ENCODE measurements at regions not wholly inside any gene's neighbourhood (a gene's known extent, or its start where the extent isn't known, plus 50 kb on each side); places are given as distances from the start of the nearest gene placed in this dataset.

DNA sequence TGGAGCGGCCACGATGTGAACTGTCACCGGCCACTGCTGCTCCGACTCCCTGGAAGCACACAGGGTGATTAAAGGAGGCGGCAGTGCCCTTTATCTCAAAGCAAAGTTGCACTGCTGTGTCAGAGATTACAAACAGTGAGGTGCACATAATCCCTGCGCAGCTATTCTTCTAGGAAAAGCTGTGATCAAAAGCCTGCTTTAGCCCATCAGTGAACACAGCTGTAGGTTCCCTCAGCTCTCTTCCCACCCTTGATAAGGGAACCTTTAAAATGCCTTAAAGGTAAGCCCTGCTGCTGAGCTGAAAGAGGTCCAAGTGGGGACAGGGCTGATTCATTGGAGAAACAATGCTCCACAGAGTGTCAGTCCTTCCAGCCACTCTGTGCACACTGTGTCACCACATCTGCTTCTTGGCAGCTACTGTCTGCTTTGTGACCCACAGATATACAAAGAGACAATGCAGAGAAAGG is 127.6 kb downstream of the EIF4E start:
- TF ChIP-seq ZNF274 (IDR thresholded peaks at IDR 0.05; ENCODE audit: low read depth, low read length): no peak
- no peak for TF ChIP-seq YY1 (IDR thresholded peaks at IDR 0.05; ENCODE audit: insufficient read depth, insufficient read length)
